ENCODE measurements at regions not wholly inside any gene's neighbourhood (a gene's known extent, or its start where the extent isn't known, plus 50 kb on each side); places are given as distances from the start of the nearest gene placed in this dataset.
A peak's percentile ranks its signal among the peaks of the same experiment; 100 is the strongest.

DNA sequence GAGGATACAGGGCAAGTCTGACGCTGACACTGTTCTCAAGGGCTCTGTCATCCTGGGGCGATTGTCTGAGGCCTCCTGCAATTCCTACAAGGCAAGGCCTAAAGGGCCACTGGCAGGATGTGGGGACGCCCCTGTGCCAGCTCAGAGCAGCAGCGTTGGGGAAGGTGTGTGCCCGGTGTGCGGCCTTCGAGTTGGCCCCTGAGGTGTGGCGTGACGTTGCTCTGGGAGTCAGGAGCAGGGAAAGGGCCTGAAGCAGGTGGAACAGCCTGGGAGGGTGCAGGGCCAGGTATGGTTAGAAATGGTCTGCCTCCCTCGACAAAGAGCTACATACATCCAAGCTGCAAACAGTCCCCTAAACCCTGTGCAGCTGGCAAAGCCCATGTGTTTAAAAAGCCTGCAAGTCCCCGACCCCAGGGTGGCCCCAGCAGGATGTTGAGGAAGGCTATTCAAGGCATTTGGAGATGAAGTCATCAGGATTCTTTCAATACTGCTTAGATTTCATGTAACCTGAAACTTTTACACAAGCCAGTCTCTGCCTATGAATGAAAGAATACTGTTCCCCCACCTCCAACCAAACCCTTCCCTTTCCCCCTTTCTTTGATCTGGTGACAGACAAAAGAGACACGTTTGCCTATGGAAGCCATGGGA is 142.5 kb upstream of the TNS3 start:
- Histone ChIP-seq H3K4me1 (no peaks in the 10 kb centered on the region), H3K27me3 (no peaks in the 10 kb centered on the region), H3K27ac (no peak overlapping the region), H3K36me3 (no peaks in the 10 kb centered on the region), H3K4me3 (no peak overlapping the region), H3K9me3 (no peaks in the 10 kb centered on the region)
- intact Hi-C loops (cut with DNase I): no loop called here
- WGBS, 2 donors: 79 to 83% methylated on average over 8 to 9 of the region's 12 CpGs
- no peak for TF ChIP-seq POLR2A (IDR thresholded peaks at IDR 0.05)
- TF ChIP-seq, protein P1, sequence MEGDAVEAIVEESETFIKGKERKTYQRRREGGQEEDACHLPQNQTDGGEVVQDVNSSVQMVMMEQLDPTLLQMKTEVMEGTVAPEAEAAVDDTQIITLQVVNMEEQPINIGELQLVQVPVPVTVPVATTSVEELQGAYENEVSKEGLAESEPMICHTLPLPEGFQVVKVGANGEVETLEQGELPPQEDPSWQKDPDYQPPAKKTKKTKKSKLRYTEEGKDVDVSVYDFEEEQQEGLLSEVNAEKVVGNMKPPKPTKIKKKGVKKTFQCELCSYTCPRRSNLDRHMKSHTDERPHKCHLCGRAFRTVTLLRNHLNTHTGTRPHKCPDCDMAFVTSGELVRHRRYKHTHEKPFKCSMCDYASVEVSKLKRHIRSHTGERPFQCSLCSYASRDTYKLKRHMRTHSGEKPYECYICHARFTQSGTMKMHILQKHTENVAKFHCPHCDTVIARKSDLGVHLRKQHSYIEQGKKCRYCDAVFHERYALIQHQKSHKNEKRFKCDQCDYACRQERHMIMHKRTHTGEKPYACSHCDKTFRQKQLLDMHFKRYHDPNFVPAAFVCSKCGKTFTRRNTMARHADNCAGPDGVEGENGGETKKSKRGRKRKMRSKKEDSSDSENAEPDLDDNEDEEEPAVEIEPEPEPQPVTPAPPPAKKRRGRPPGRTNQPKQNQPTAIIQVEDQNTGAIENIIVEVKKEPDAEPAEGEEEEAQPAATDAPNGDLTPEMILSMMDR (IDR thresholded peaks at IDR 0.05): no peak
- DNase-seq: no peak

DNA sequence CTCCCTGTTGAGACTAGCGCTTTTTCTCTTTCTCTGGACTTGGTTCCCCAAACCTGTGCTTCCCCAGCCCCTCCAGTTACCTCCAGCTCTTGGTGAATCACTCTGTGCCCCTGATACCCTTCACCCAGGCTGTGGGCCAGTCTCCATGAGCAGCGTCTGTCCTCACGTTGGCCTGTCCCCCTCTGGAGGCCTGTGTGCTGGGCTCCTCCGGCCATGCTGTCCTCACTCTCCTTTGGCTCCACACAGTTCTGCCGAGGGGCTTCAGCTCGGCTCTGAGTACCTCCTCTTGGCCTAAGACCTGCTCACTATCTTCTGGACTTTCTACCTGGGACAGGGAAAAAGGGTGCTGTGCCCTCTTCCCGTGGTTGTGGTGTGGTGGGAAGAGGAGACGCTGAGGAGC is 140.2 kb upstream of the TNS3 start:
- H3K4me3 ChIP-seq: no peak overlapping the region
- no peak for DNase-seq
- intact Hi-C loops (cut with DNase I): no loop called here
- no peak overlapping the region for H3K27ac ChIP-seq
- H3K9me3 ChIP-seq: no peaks in the 10 kb centered on the region
- H3K4me1 ChIP-seq: no peaks in the 10 kb centered on the region
- no peaks in the 10 kb centered on the region for H3K36me3 ChIP-seq
- TF ChIP-seq POLR2A (IDR thresholded peaks at IDR 0.05): no peak
- TF ChIP-seq, protein P1 (IDR thresholded peaks at IDR 0.05): no peak
- 92 to 96% methylated on average over 5 to 8 of the region's 8 CpGs for WGBS, 2 donors
- no peaks in the 10 kb centered on the region for H3K27me3 ChIP-seq

DNA sequence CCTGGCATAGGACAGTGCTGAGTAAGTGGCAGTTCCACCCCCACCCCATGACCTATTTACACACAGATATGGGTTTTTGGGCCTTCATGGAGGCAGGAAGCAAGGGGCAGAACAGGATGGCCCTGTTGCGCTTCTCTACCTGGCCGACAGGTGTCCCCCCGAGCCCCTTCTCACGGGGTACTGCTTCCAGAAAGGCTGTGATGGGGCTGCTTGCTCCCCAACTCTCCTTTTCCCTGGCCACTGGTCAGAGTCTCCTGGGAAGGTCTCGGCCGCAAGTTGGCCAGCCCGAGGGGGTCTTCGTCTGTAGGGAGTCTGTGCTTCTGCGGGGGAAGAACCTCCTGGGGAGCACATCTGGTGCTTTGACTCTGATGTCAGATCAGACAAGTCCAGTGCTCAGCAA is 139.8 kb upstream of the TNS3 start:
- WGBS, 2 donors: 80 to 93% methylated on average over 2 to 9 of the region's 9 CpGs

DNA sequence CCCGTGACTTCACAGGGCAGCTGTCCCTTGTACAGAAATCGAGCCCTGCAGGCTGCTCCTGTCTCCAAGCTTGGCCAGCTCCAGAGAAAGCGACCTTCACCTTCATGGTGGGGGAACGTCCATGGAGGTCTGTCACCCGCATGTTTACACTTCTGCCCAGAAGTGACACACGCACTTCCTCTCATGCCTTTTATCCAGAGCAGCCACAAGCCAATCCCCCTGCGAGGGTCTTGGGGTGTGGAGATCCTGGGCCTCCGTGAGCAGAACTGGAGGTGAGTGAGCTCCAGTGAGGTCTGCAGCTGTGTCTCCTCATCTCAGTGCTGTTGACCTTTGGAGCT is 139.0 kb upstream of the TNS3 start:
- WGBS, 2 donors: 80 to 100% methylated on average over 3 to 4 of the region's 8 CpGs
- Histone ChIP-seq H3K27me3 (no peaks in the 10 kb centered on the region), H3K36me3 (no peaks in the 10 kb centered on the region), H3K27ac (no peak overlapping the region), H3K9me3 (no peaks in the 10 kb centered on the region), H3K4me1 (no peaks in the 10 kb centered on the region), H3K4me3 (no peak overlapping the region)
- DNase-seq: no peak
- TF ChIP-seq, protein P1 (IDR thresholded peaks at IDR 0.05): no peak
- TF ChIP-seq POLR2A (IDR thresholded peaks at IDR 0.05): no peak
- intact Hi-C loops (cut with DNase I): no loop called here

More for the DNA sequence above, 139.8 kb upstream of the TNS3 start:
- DNase-seq: no peak
- no peak overlapping the region for H3K27ac ChIP-seq
- H3K9me3 ChIP-seq: no peaks in the 10 kb centered on the region
- H3K27me3 ChIP-seq: no peaks in the 10 kb centered on the region
- no peak overlapping the region for H3K4me3 ChIP-seq
- intact Hi-C loops (cut with DNase I): no loop called here
- H3K4me1 ChIP-seq: no peaks in the 10 kb centered on the region
- no peak for TF ChIP-seq POLR2A (IDR thresholded peaks at IDR 0.05)
- TF ChIP-seq, protein P1 (IDR thresholded peaks at IDR 0.05): peak in 1 of 6 experiments; percentile 14
- H3K36me3 ChIP-seq: no peaks in the 10 kb centered on the region

DNA sequence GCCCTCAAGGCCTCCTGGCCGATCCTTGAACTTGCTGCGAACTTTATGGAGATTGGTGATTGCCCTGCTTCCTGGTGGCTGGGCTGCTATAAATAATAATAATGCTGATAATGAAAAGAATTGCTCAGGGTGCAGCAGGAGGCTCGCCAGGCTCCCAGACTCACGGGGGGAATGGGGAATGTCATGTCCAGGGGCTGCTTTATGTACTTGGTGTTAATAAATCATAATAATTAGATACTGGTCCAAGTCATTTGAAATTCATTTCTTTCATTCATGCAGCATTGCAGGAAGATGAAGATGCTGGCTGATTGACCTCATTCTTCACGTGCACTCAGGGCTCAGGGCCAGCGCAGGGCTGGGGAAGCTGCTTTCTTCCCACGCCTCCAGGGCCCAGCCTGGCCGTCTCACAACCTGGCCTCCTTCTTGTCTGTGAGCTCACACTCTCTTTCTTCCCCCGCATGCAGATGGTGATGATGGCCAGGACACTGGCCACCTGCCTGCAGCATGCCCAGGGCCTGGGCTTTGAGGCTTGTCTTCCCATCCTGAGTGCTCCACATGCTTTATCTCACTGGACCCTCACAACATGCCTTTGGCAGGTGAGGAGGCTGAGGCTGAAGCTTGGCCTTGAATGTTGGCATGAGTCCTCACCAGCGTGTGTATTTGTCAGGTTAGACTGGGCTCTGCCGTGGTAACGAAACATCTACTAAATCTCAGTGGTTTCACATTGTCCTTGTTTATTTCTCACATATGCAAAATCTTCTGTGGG is 138.4 kb upstream of the TNS3 start:
- H3K27ac ChIP-seq: no peak overlapping the region
- WGBS, 2 donors: 57 to 69% methylated on average over 11 to 12 of the region's 12 CpGs
- intact Hi-C loops (cut with DNase I): no loop called here

More for the DNA sequence above, 138.4 kb upstream of the TNS3 start:
- H3K36me3 ChIP-seq: no peaks in the 10 kb centered on the region
- TF ChIP-seq POLR2A (IDR thresholded peaks at IDR 0.05): no peak
- TF ChIP-seq, protein P1 (IDR thresholded peaks at IDR 0.05): no peak
- H3K9me3 ChIP-seq: no peaks in the 10 kb centered on the region
- no peak overlapping the region for H3K4me3 ChIP-seq
- no peaks in the 10 kb centered on the region for H3K4me1 ChIP-seq
- no peaks in the 10 kb centered on the region for H3K27me3 ChIP-seq
- DNase-seq: no peak
